SK-N-SH (cell line): ENCODE measurements at regions not wholly inside any gene's neighbourhood (a gene's known extent, or its start where the extent isn't known, plus 50 kb on each side); places are given as distances from the start of the nearest gene placed in this dataset.

ENCODE experiments used
- CTCF ChIA-PET: fragments of 300-600, 350-600 bp; formaldehyde crosslinking; extraction: SDS; loops from one replicate; lab custom pipeline; 2021; lab: Yijun Ruan, JAX
- POLR2A ChIA-PET: fragments of 350-600 bp; sonication (Branson Sonifier 250); formaldehyde crosslinking; extraction: SDS; loops from one replicate; lab custom pipeline; 2020; ENCODE audit warnings: antibody characterized with exemption, inconsistent platforms; lab: Yijun Ruan, JAX
- DNase-seq: peaks from one replicate; pipeline ENCODE4 v3.0.0; 2012
- H2AFZ ChIP-seq: fragments of 200-600 bp; sonication (generic); 2 replicates; pipeline ENCODE4 v1.8.1; 2016; ENCODE audit warnings: antibody characterized with exemption, mild to moderate bottlenecking, low read depth
- H3F3A ChIP-seq: fragments of 200-600 bp; sonication (generic); replicated peaks from 2 replicates; pipeline ENCODE3; 2016; ENCODE audit warnings: antibody characterized with exemption, mild to moderate bottlenecking; ENCODE audit not compliant: insufficient read depth
- H3K27ac ChIP-seq, 2 experiments: fragments of 200-500 bp in 1 of 2; fragments of 200-600 bp in 1 of 2; sonication (Bioruptor generic) in 1 of 2; sonication (generic), shearing (Covaris generic) in 1 of 2; 2 replicates each; pipeline versions ENCODE4 v1.5.1 to v1.6.1; 2014 to 2016; ENCODE audit warnings: low read depth in 2 of 2, inconsistent platforms in 1 of 2, low read length in 1 of 2, mild to moderate bottlenecking in 1 of 2, mixed read lengths in 1 of 2
- H3K27me3 ChIP-seq: fragments of 200-600 bp; sonication (generic), shearing (Covaris generic); 2 replicates; pipeline ENCODE4 v1.6.1; 2016; ENCODE audit warnings: mixed run types; ENCODE audit not compliant: insufficient read depth
- H3K36me3 ChIP-seq, 2 experiments: fragments of 200-500 bp in 1 of 2; fragments of 200-600 bp in 1 of 2; sonication (Bioruptor generic) in 1 of 2; sonication (generic) in 1 of 2; replicated peaks in 1 of 2; 2 replicates each; pipeline versions ENCODE3 to v1.5.1; 2014 to 2016; ENCODE audit warnings: low read length in 1 of 2, mild to moderate bottlenecking in 1 of 2; ENCODE audit not compliant: insufficient read depth in 2 of 2, control insufficient read depth in 1 of 2
- H3K4me1 ChIP-seq, 2 experiments: fragments of 200-500 bp in 1 of 2; fragments of 200-600 bp in 1 of 2; sonication (Bioruptor generic) in 1 of 2; sonication (generic), shearing (Covaris generic) in 1 of 2; 2 replicates each; pipeline versions ENCODE4 v1.5.1 to v1.6.1; 2014 to 2016; ENCODE audit warnings: low read depth in 1 of 2, low read length in 1 of 2, mixed run types in 1 of 2; ENCODE audit not compliant: insufficient read depth in 2 of 2, control insufficient read depth in 1 of 2
- H3K4me2 ChIP-seq: fragments of 200-600 bp; sonication (generic), shearing (Covaris generic); 2 replicates; pipeline ENCODE4 v1.6.1; 2017; ENCODE audit warnings: mixed run types
- H3K4me3 ChIP-seq, 2 experiments: fragments of 200-500 bp in 1 of 2; fragments of 200-600 bp in 1 of 2; sonication (Bioruptor generic) in 1 of 2; sonication (generic), shearing (Covaris generic) in 1 of 2; 2 replicates each; pipeline versions ENCODE4 v1.5.1 to v1.8.1; 2014 to 2016; ENCODE audit warnings: low read depth in 2 of 2, inconsistent platforms in 1 of 2, low read length in 1 of 2, mild to moderate bottlenecking in 1 of 2, mixed read lengths in 1 of 2, moderate library complexity in 1 of 2
- H3K79me2 ChIP-seq: fragments of 200-600 bp; sonication (generic); 2 replicates; pipeline ENCODE4 v1.8.1; 2017; ENCODE audit warnings: mild to moderate bottlenecking; ENCODE audit not compliant: insufficient read depth
- H3K9ac ChIP-seq: fragments of 200-600 bp; sonication (generic); 2 replicates; pipeline ENCODE4 v1.6.1; 2017; ENCODE audit warnings: mixed run types
- H3K9me2 ChIP-seq: fragments of 200-600 bp; sonication (generic); 2 replicates; pipeline ENCODE4 v1.6.1; 2017; ENCODE audit warnings: mixed run types
- H3K9me3 ChIP-seq: fragments of 200-600 bp; sonication (generic); 2 replicates; pipeline ENCODE4 v1.6.1; 2017; ENCODE audit warnings: mixed run types, mild to moderate bottlenecking, moderate library complexity
- H4K20me1 ChIP-seq: fragments of 200-600 bp; sonication (generic); 2 replicates; pipeline ENCODE4 v1.6.1; 2017; ENCODE audit warnings: mild to moderate bottlenecking, mixed run types; ENCODE audit not compliant: insufficient read depth
- ELF1 ChIP-seq: IDR thresholded peaks from 2 replicates; pipeline ENCODE4 v1.4.0; 2012
- EZH2phosphoT487 ChIP-seq: fragments of 200-600 bp; sonication (generic); IDR thresholded peaks from 2 replicates; pipeline ENCODE4 v1.6.1; 2017; ENCODE audit warnings: low read depth, mixed run types, mild to moderate bottlenecking, antibody characterized with exemption, moderate library complexity, borderline replicate concordance
- FOXJ3 ChIP-seq: sonication (generic); formaldehyde crosslinking; IDR thresholded peaks from 2 replicates; pipeline ENCODE4 v1.5.1; 2020; ENCODE audit warnings: mild to moderate bottlenecking, missing genetic modification reagents
- FOXM1 ChIP-seq: IDR thresholded peaks from 2 replicates; pipeline ENCODE4 v1.4.0; 2012; ENCODE audit warnings: low read depth, mild to moderate bottlenecking
- GATA2 ChIP-seq: sonication (generic); formaldehyde crosslinking; IDR thresholded peaks from 2 replicates; pipeline ENCODE4 v1.5.0; 2020; ENCODE audit warnings: mild to moderate bottlenecking, missing genetic modification reagents
- MXI1 ChIP-seq: IDR thresholded peaks from 2 replicates; pipeline ENCODE4 v1.6.1; 2012; ENCODE audit warnings: mild to moderate bottlenecking, low read depth, low read length, improper control_type of control experiment
- NFIC ChIP-seq: IDR thresholded peaks from 2 replicates; pipeline ENCODE4 v1.4.0; 2012; ENCODE audit warnings: borderline replicate concordance
- RFX5 ChIP-seq: IDR thresholded peaks from 2 replicates; pipeline ENCODE4 v1.6.1; 2012; ENCODE audit warnings: mild to moderate bottlenecking, improper control_type of control experiment, low read length
- RXRA ChIP-seq: IDR thresholded peaks from 2 replicates; pipeline ENCODE4 v1.4.0; 2012; ENCODE audit warnings: low read depth, mild to moderate bottlenecking, borderline replicate concordance
- SIN3A ChIP-seq: IDR thresholded peaks from 2 replicates; pipeline ENCODE4 v1.6.1; 2012; ENCODE audit warnings: low read depth, mild to moderate bottlenecking, low read length, moderate library complexity, borderline replicate concordance
- SMC3 ChIP-seq: IDR thresholded peaks from 2 replicates; pipeline ENCODE4 v1.6.1; 2012; ENCODE audit warnings: low read depth, low read length, improper control_type of control experiment
- TAF1 ChIP-seq: IDR thresholded peaks from 2 replicates; pipeline ENCODE4 v1.6.1; 2012; ENCODE audit warnings: low read depth, mild to moderate bottlenecking, low read length, moderate library complexity, borderline replicate concordance
- TEAD4 ChIP-seq: IDR thresholded peaks from 2 replicates; pipeline ENCODE4 v1.4.0; 2012; ENCODE audit warnings: mild to moderate bottlenecking, borderline replicate concordance; ENCODE audit not compliant: insufficient read depth
- WGBS: methylation state at CpG from one replicate; pipeline ENCODE4 v1.1.6; 2017; ENCODE audit warnings: low lambda C conversion rate; 5-methylcytosine and 5-hydroxymethylcytosine counted together
- TF ChIP-seq, protein P1 (sequence below): fragments of 150-350 bp; IDR thresholded peaks from 2 replicates; pipeline ENCODE4 v1.6.1; 2017; ENCODE audit warnings: antibody characterized with exemption, low read length, low read depth, borderline replicate concordance
- TF ChIP-seq, protein P2 (sequence below): IDR thresholded peaks from 2 replicates; pipeline ENCODE4 v1.4.0; 2012; ENCODE audit warnings: low read depth, borderline replicate concordance
- TF ChIP-seq, protein P3 (sequence below): IDR thresholded peaks from 2 replicates; pipeline ENCODE4 v1.6.1; 2012; ENCODE audit warnings: mild to moderate bottlenecking, low read depth, low read length, moderate library complexity

DNA sequence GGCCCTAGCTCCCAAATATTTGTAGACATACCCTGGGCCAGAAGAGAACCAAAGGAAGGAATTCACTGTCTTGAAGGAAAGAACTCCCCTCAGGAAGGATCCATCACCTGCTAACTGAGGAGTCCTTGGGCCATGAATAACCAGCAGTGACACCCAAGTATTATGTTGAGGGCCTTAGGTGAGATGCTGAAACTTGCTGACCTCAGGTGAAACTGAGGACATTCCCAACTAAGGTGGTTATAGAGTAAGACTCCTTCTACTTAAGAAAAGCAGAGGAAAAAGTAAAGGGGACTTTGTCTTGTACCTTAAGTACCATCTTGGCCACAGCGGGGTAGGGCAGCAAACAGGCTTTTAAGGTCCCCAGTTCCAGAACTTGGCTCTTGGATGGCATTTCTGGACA, 491.7 kb downstream of the C6orf118 start:
- Histone ChIP-seq H3K27me3 (no peaks in the 10 kb centered on the region), H3K4me3 (no peak overlapping the region), H2AFZ (no peak overlapping the region), H3K9me3 (no peaks in the 10 kb centered on the region), H3K9me2 (no peaks in the 10 kb centered on the region), H3K9ac (no peak overlapping the region), H4K20me1 (no peaks in the 10 kb centered on the region), H3K79me2 (no peaks in the 10 kb centered on the region), H3K27ac (no peak overlapping the region), H3K36me3 (no peaks in the 10 kb centered on the region), H3K4me2 (no peak overlapping the region), H3K4me1 (no peaks in the 10 kb centered on the region; a peak in 1 of 4 replicates), H3F3A (no peaks in the 10 kb centered on the region)
- ChIA-PET POLR2A (no interaction called here), CTCF (no interaction called here)
- WGBS = 50% methylated on average over 1 of the region's 1 CpG
- DNase-seq = no peak
- TF ChIP-seq NFIC (no peak), TEAD4 (no peak), ELF1 (no peak), FOXJ3 (CRISPR knock-in tag) (no peak), EZH2phosphoT487 (no peak), MXI1 (no peak), RFX5 (no peak), SMC3 (no peak), RXRA (no peak), SIN3A (no peak), FOXM1 (no peak), TAF1 (no peak), GATA2 (CRISPR knock-in tag) (no peak)
- TF ChIP-seq, protein P1, sequence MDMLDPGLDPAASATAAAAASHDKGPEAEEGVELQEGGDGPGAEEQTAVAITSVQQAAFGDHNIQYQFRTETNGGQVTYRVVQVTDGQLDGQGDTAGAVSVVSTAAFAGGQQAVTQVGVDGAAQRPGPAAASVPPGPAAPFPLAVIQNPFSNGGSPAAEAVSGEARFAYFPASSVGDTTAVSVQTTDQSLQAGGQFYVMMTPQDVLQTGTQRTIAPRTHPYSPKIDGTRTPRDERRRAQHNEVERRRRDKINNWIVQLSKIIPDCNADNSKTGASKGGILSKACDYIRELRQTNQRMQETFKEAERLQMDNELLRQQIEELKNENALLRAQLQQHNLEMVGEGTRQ = no peak
- TF ChIP-seq, protein P2, sequence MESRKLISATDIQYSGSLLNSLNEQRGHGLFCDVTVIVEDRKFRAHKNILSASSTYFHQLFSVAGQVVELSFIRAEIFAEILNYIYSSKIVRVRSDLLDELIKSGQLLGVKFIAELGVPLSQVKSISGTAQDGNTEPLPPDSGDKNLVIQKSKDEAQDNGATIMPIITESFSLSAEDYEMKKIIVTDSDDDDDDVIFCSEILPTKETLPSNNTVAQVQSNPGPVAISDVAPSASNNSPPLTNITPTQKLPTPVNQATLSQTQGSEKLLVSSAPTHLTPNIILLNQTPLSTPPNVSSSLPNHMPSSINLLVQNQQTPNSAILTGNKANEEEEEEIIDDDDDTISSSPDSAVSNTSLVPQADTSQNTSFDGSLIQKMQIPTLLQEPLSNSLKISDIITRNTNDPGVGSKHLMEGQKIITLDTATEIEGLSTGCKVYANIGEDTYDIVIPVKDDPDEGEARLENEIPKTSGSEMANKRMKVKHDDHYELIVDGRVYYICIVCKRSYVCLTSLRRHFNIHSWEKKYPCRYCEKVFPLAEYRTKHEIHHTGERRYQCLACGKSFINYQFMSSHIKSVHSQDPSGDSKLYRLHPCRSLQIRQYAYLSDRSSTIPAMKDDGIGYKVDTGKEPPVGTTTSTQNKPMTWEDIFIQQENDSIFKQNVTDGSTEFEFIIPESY = no peak
- TF ChIP-seq, protein P3, sequence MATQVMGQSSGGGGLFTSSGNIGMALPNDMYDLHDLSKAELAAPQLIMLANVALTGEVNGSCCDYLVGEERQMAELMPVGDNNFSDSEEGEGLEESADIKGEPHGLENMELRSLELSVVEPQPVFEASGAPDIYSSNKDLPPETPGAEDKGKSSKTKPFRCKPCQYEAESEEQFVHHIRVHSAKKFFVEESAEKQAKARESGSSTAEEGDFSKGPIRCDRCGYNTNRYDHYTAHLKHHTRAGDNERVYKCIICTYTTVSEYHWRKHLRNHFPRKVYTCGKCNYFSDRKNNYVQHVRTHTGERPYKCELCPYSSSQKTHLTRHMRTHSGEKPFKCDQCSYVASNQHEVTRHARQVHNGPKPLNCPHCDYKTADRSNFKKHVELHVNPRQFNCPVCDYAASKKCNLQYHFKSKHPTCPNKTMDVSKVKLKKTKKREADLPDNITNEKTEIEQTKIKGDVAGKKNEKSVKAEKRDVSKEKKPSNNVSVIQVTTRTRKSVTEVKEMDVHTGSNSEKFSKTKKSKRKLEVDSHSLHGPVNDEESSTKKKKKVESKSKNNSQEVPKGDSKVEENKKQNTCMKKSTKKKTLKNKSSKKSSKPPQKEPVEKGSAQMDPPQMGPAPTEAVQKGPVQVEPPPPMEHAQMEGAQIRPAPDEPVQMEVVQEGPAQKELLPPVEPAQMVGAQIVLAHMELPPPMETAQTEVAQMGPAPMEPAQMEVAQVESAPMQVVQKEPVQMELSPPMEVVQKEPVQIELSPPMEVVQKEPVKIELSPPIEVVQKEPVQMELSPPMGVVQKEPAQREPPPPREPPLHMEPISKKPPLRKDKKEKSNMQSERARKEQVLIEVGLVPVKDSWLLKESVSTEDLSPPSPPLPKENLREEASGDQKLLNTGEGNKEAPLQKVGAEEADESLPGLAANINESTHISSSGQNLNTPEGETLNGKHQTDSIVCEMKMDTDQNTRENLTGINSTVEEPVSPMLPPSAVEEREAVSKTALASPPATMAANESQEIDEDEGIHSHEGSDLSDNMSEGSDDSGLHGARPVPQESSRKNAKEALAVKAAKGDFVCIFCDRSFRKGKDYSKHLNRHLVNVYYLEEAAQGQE = no peak
